H54 (cell line): ENCODE measurements at regions not wholly inside any gene's neighbourhood (a gene's known extent, or its start where the extent isn't known, plus 50 kb on each side); places are given as distances from the start of the nearest gene placed in this dataset.
A peak's percentile ranks its signal among the peaks of the same experiment; 100 is the strongest.

Experiments used
- DNase-seq: peaks from one replicate; pipeline ENCODE4 v3.0.0; 2011; ENCODE audit warnings: low spot score, mixed read lengths; ENCODE audit not compliant: insufficient read length
- FAIRE-seq: peaks from 3 replicates; lab custom pipeline; 2011; peaks lifted over from hg19 to GRCh38; lab: Jason Lieb, UNC
- POLR2A ChIP-seq: IDR thresholded peaks from 2 replicates; pipeline ENCODE4 v1.6.1; 2011; ENCODE audit warnings: low read depth, mild to moderate bottlenecking, low read length

DNA sequence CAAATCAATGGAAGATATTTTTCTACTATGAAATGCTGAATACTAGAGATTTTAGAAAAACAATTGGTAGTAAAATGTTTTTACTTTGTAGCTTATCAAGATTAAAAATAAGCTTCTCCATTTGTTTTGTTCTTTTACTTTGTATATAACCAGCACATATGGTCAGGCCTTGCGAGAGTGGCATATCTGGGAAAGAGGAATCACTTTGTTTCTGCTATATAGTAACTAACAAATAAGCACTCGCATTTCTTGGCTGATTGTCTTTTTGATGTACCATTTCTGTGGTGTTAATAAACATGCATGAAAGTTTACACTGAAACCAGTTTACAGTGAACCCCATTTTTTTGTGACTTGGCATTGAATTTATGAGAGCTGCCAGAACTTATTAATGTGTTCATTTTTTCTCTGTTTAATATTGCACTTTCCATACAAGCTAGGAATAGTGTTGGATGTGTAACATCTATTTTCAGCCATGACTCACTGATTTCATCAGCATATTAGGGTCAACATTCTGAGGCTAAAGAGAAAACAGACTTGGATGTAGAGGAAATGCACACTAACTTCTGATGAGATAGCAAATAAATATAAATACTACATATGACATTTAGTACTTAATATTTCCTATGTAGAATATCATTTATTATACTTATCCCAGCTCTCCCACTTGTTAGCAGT, 635.5 kb downstream of the KCNH5 start:
- FAIRE-seq = no peak
- no peak for DNase-seq
- no peak for TF ChIP-seq POLR2A

DNA sequence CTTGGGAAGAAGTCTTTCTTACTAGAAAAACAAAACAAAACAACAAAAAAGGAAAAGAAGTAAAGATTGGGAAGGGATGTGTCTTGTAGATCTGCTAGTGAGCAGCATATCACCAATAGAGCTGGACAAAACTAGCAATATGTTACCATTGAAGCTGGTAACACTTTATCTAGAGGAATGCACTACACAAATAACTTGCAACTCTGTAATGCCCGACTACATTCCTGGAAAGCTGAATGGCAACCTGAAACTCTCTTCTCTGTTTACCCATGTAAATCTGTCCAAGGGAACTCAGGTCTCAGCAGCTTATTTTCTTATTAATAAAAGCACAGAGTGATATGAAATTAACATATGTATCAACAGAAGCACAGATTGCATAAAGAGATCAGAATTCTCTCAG, 624.4 kb downstream of the KCNH5 start:
- TF ChIP-seq POLR2A = no peak
- no peak for DNase-seq
- FAIRE-seq = no peak

- DNase-seq = no peak
- no peak for TF ChIP-seq POLR2A
- peak; percentile 27 for FAIRE-seq
These were observed 616.6 kb downstream of the KCNH5 start for GRCh38 chr14:62428429-62429203.

- no peak for TF ChIP-seq POLR2A
- DNase-seq (no peak), FAIRE-seq (no peak)
These were observed 615.6 kb downstream of the KCNH5 start for GRCh38 chr14:62429683-62430082.

DNA sequence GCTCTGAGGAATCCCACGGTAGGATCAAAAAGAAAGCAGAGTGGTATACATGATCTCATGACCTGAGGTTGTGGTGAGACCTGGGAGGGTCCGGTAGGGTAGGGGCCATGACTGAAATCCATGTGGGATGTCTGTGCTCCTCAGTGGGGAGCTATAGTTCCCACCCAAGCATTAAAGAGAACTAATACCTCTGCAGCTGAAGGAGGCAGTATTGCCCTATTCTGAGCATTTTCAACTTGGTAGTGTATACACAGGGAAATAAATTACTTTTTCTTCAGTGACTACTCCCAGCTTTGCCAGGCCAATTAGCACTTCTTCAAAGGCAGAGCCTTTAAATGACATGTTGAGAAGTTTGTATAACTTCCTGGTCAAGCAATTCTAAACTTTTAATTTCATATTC, 613.8 kb downstream of the KCNH5 start:
- DNase-seq (no peak), FAIRE-seq (no peak)
- no peak for TF ChIP-seq POLR2A

DNA sequence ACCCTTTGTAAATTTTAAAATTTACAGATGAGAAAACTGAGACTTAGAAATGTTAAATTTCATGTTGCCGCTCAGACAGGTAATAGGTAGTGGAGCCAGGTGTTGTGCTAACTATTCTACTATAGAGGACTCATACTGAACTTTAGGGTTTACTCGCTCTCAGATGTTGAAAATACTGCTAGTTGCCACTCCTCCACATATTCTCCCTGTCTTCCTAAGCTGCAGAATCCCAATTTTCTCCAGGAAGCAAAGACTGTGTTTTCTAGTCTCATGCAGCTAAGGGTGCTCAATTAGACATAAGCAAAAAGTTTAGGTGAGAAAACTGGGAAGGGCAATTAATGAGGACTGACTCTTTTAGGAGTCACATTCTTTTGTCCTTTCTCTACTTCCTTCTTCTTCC, 612.3 kb downstream of the KCNH5 start:
- no peak for TF ChIP-seq POLR2A
- no peak for DNase-seq
- FAIRE-seq = no peak

GRCh38 chr14:62436261-62436660, 609.0 kb downstream of the KCNH5 start:
- FAIRE-seq = no peak
- no peak for TF ChIP-seq POLR2A
- DNase-seq = no peak

- DNase-seq = no peak
- FAIRE-seq = no peak
- no peak for TF ChIP-seq POLR2A
These were observed 606.0 kb downstream of the KCNH5 start for GRCh38 chr14:62439210-62439609.

DNA sequence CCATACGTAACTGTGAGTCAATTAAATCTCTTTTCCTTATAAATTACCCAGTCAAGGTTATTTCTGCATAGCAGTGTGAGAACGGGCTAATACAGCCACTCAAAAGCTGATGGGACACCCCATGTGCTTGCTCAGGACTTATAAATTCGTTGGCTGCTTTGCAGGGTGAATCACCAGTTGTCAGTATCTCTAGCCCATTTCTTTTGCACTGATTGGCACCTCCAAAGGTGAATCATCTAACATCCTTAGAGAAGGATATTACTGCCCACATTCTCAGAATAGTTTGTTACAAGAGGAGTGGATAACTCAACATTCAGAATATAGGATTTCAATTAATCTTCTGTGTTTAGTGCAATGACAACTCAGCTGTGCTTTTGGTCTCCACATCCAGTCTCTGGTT, 601.5 kb downstream of the KCNH5 start:
- peak; percentile 17 for DNase-seq
- peak; percentile 64 for FAIRE-seq
- no peak for TF ChIP-seq POLR2A

- no peak for TF ChIP-seq POLR2A
- DNase-seq = no peak
- no peak for FAIRE-seq
These were observed 599.7 kb downstream of the KCNH5 start for GRCh38 chr14:62445570-62445969.

GRCh38 chr14:62451221-62451620, 594.0 kb downstream of the KCNH5 start:
- DNase-seq = no peak
- no peak for TF ChIP-seq POLR2A
- FAIRE-seq = no peak

DNA sequence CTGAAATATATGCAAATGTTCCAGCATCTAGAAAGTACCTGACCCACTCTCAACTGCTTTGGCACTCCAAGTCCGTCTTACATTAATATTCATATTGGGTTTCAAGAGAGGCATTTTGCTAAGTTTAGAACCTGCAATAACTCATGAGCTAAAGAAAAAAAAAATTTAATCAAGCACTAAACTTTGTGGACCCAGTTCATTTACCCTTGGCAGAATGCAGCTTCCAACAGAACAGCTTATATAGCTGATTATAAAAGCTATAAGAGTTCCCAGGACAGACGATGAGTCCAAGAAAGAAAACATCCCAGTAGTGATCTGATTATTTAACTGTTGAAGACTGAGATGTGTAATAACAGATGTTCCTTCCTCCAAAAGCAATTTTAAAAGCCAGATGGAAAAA, 592.0 kb downstream of the KCNH5 start:
- no peak for FAIRE-seq
- no peak for DNase-seq
- no peak for TF ChIP-seq POLR2A

DNA sequence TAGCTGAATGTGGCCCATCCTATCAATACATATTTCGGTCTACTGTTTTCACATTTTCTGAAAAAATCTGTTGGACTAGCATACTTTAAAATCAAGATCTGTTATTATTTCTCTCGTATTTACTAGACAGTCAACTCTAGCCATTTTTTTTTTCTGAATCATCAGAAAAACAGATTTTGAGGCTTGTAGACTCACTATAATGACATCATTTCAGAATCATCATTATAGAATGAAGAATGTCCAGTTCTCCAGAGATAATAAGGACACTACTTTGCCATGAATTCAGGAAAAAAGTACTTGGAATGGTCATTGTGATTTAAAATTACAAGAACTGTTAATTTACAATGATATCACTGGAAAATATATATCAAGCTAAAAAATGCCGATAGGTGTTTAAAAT, 589.8 kb downstream of the KCNH5 start:
- DNase-seq = no peak
- FAIRE-seq = no peak
- TF ChIP-seq POLR2A = no peak

DNA sequence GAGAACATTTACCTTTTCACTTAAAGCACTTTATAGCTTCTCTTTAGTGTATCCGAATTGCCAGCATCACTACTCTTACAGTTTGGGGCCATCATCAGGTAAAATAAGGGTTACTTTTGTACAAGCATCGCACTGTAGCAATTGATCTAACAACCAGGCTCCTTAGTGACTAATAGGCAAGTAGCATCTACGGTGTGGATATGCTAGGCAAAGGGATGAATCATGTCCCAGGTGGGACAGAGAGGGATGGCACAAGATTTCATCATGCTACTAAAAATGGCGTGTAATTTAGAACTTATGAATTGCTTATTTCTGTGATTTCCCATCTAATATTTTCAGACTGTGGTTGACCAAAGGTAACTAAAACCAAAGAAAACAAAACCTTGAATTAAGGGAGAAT, 582.3 kb downstream of the KCNH5 start:
- FAIRE-seq = no peak
- TF ChIP-seq POLR2A = no peak
- DNase-seq = no peak

DNA sequence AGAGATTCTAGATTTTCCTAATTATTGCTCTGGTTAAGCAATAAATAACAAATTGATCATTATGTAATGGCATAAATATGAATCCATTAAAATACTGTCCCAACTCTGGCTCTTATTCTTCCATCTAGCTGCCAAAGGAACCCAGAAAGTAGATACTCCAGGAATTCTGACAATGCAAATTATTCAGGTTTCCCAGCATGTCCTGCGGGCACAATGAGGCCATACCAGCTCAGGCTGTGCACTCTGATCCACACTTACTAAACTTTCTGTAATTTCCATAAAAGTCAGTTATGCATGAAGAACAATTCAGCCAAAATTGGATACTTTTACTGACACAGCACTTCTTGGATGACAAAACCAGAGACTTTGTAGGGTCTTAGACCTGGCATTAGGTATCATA, 576.3 kb downstream of the KCNH5 start:
- no peak for FAIRE-seq
- no peak for TF ChIP-seq POLR2A
- DNase-seq = no peak
